ENCODE measurements at regions not wholly inside any gene's neighbourhood (a gene's known extent, or its start where the extent isn't known, plus 50 kb on each side); places are given as distances from the start of the nearest gene placed in this dataset.
"Not testable (repeated sequence)": the region's sequence is repeated elsewhere in the genome, so short reads cannot be mapped to it uniquely, and the experiment has no call there.

DNA sequence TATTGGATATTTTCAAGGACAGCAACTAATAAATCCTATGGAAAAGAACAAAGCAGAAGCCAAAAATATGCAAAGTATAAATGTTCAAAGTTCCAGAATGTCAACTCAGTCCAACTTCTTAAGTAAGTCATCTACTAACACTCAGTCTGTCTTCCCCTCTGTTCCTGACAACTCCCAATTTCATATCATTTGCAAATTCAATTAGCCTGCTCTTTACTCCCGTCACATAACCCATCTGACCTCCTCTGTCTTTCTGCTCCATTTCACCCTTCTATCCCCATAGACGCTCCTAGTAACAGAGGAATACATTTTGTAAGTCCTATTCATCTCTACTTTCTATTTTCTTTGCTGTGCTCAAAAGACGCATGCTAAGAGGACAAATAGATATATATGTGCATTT, 659.8 kb upstream of the MEF2C start:
- no peak overlapping the region for H3K4me3 ChIP-seq (ENCODE audit: low read length)
- no peak for TF ChIP-seq CTCF (IDR thresholded peaks at IDR 0.05; ENCODE audit: insufficient read depth, low read depth, low read length, missing control alignments)
- DNase-seq (ENCODE audit: low read depth) = no peak

DNA sequence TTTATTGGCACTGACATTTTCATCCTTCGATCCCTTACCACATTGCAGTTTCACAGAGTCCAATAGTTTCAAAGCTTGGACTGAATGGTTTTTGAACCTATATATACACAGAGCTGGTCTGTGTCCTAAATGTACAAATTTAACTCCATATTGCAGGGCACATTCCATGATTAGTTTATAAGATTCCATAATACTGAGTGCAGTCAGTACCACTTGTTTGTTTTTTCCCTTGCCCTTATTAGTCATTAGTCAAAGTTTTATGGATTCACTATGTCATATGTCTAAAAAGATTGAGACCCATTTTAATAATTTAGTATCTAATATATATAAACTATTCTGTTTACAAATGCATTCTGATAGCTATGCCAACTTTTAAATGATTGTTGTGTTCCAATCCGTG, 654.8 kb upstream of the MEF2C start:
- TF ChIP-seq CTCF (IDR thresholded peaks at IDR 0.05; ENCODE audit: insufficient read depth, low read depth, low read length, missing control alignments) = no peak
- H3K4me3 ChIP-seq (ENCODE audit: low read length) = no peak overlapping the region
- DNase-seq (ENCODE audit: low read depth) = no peak

- no peak for DNase-seq (ENCODE audit: low read depth)
- no peak for TF ChIP-seq CTCF (IDR thresholded peaks at IDR 0.05; ENCODE audit: insufficient read depth, low read depth, low read length, missing control alignments)
- H3K4me3 ChIP-seq (ENCODE audit: low read length) = no peak overlapping the region
These were observed 653.0 kb upstream of the MEF2C start for GRCh38 chr5:89536020-89536419.

GRCh38 chr5:89535411-89535810, 652.4 kb upstream of the MEF2C start:
- no peak overlapping the region for H3K4me3 ChIP-seq (ENCODE audit: low read length)
- peak; percentile 13 for DNase-seq (ENCODE audit: low read depth)
- no peak for TF ChIP-seq CTCF (IDR thresholded peaks at IDR 0.05; ENCODE audit: insufficient read depth, low read depth, low read length, missing control alignments)

- no peak for TF ChIP-seq CTCF (IDR thresholded peaks at IDR 0.05; ENCODE audit: insufficient read depth, low read depth, low read length, missing control alignments)
These were observed 651.3 kb upstream of the MEF2C start for GRCh38 chr5:89534331-89534730.

DNA sequence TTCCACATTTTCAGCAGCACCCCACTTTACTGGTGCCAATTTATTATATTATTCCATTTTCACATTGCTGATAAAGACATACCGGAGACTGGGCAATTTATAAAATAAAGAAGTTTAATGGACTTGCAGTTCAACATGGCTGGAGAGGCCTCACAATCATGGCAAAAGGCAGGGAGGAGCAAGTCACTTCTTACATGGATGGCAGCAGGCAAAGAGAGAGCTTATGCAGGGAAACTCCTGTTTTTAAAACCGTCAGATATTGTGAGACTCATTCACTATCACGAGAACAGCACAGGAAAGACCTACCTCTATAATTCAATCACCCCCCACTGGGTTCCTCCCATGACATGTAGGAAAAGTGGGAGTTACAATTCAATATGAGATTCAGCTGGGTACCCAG, 641.8 kb upstream of the MEF2C start:
- no peak for DNase-seq (ENCODE audit: low read depth)
- TF ChIP-seq CTCF (IDR thresholded peaks at IDR 0.05; ENCODE audit: insufficient read depth, low read depth, low read length, missing control alignments) = no peak

More at GRCh38 chr5:89534331-89534730, 651.3 kb upstream of the MEF2C start:
- peak; percentile 37 for DNase-seq (ENCODE audit: low read depth)
- no peak overlapping the region for H3K4me3 ChIP-seq (ENCODE audit: low read length)

DNA sequence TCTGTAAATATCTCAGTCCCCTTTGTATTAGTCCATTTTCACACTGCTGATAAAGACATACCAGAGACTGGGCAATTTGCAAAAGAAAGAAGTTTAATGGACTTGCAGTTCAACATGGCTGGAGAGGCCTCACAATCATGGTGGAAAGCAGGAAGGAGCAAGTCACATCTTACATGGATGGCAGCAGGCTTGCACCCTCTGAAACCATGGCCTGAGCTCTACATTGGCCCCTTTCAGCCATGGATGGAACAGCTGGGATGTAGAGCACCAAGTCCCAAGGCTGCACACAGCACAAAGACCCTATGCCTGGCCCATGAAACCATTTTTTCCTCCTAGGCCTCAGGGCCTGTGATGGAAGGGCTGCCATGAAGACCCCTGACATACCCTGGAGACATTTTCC, 640.9 kb upstream of the MEF2C start:
- DNase-seq (ENCODE audit: low read depth); H3K4me3 ChIP-seq (ENCODE audit: low read length): not testable (repeated sequence)

More for the DNA sequence above, 641.8 kb upstream of the MEF2C start:
- no peak overlapping the region for H3K4me3 ChIP-seq (ENCODE audit: low read length)

DNA sequence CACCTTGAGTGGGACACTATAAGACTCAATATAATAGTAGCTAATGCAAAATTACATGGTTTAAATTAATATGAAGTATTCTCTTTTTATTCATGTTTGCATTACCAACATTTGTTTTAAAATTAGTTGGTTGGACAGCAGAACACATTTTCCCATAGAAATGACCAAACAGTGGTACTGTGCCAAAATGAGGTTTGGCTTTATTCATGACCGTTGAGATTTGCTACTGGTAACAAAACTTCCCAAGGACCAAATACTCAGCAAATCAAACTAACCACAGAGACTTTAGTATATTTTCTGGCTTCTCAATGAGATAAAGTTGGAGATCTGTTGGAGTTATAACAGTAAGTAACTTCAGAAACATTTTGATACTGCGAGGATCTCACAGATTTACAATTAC, 637.8 kb upstream of the MEF2C start:
- no peak for DNase-seq (ENCODE audit: low read depth)
- no peak overlapping the region for H3K4me3 ChIP-seq (ENCODE audit: low read length)
- no peak for TF ChIP-seq CTCF (IDR thresholded peaks at IDR 0.05; ENCODE audit: insufficient read depth, low read depth, low read length, missing control alignments)
